NCI-H345 treated with DMSO at 0.1 percent for 48 hours (cell line): ENCODE measurements at regions not wholly inside any gene's neighbourhood (a gene's known extent, or its start where the extent isn't known, plus 50 kb on each side); places are given as distances from the start of the nearest gene placed in this dataset.

ENCODE experiments used
- DNase-seq: peaks from one replicate; lab custom pipeline; 2025; ENCODE audit not compliant: unreplicated experiment; lab: John Stamatoyannopoulos, UW

DNA sequence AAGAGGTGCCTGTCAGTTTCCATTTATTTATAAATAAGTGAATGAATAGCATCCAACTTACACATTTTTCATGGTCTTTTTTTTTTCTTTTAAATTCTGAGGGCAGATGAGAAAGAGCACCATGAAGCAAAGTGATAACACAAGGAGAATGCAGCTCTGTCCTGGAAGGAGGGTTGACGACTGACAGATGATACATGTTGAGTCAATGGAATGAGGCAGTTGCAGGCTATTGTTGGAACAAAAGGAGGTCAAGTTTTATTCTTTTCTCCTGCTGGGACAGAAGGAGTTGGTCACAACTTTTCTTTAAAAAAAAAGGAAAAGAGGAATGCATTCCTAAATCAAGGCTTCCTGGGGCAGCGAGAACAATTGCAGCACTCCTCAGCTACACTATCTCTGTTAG lies 119.9 kb upstream of the PLEKHG7 start:
- DNase-seq: no peak

DNA sequence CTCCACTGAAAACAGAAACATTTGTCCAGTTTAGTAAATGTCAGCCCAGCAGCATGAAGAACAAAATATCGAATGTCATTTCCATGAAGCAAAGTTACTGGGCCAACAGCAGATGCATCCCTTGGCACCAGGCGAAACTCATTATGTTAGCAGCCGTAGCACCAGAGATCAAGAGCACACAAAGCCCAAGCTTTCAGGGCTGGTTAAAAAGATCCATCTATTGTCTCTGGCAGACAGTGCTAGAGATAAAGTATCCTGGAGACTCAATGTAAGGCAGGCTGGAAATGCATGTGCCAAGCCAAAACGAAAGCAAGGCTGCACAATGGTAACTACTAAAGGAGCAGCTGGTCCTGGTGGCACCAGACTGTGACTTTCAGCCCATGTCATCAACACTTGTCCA lies 120.3 kb upstream of the PLEKHG7 start:
- DNase-seq: peak; percentile 82

DNA sequence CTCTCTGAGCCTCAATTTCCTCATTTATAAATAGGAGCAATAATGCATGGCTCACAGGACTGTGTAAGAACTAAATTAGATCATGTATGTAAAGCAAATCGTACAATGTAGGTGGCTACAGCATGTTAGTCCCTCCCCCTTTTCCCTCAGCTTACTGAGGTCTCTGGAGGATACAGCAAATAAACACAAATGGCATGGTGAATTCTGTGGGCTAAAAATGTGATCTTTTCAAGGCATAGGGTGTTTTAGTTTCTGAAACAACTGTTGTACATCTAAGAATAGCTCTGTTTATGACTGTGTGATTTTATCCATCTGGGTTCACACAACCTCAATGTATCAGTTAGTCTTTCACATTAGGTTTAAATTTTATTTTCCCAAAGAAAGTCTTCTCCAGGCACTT lies 121.2 kb upstream of the PLEKHG7 start:
- DNase-seq: no peak

DNA sequence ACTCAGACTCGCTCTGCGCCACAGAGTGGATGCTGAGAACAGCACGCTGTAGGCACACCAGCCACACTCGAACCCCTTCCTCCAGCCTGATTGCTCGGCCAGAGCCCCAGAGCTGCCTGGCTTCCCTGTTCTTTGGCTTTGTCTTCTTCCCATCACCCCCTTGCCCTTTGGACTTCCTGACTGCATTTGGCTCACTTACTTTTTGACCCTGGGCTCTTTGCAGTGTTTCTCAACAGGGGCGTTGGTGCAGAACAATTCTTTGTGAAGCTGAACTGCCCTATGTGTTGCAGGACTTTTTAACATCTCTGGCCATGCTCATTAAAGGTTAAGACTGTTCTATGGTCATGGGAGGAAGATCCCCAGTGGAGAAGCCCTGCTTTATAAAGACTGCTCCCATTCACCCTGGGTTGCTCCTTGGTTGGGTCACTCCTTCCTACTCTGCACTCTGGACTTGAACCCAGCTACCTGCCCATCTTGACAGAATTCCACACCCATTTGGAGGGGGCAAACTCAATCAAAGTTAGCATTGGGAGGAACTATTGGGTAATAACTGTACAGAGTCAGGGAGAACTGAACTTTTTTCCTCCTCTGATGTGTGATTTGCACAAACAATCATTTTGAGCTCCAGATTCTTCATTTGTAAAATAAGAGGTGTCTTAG lies 127.7 kb upstream of the PLEKHG7 start:
- DNase-seq: no peak

DNA sequence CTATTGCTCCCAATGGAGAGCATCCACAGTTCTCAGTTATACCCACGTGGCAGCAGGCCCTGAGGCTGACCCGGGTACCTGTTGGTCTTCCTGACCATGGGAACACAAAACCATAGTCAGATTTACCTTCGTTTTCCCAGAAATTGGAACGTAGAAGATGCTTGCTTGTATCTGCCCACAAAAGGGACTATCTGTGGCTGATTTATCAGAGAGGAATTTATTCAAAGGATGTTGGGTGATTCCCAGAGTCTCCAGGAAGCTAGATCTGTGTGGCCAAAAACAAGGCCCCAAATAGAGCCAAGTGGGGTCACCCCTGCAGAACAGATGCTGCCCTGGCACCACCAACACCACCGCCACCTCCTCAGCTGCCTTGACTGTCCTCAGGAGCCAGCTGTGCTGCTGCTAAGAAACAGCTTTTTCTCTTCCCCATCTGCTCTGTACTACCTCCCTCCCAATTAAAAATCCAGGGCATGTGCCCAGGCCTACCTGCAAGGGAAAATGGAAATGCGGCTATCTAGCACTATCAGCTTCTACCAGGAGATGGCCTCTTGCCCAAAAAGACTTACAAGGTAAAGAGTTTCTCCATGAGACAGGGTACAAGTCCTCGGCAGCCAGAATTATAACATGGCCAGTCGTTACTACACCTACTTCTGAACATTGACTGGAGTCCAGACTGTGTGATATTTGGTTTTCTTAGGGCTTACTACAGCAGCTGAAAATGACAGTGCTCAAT lies 128.6 kb upstream of the PLEKHG7 start:
- no peak for DNase-seq

DNA sequence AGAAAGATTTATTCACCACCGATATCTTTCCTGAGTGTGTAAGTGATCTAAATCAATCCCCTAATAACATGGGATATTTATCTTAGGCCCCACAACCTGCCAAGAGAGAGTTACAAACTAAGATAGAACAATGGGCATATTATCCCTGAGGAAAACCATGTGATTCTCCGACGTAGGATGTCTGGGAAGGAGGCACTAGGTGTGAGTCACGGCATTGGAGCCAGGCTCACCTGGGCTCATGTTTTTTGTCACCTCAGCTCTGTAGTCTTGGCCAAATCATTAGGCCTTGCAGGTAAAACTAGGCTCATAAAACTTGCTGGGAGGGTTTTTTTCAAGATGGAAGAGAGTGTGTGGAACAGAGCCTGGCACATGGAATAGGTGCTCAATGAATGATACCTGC lies 129.7 kb upstream of the PLEKHG7 start:
- DNase-seq: no peak

DNA sequence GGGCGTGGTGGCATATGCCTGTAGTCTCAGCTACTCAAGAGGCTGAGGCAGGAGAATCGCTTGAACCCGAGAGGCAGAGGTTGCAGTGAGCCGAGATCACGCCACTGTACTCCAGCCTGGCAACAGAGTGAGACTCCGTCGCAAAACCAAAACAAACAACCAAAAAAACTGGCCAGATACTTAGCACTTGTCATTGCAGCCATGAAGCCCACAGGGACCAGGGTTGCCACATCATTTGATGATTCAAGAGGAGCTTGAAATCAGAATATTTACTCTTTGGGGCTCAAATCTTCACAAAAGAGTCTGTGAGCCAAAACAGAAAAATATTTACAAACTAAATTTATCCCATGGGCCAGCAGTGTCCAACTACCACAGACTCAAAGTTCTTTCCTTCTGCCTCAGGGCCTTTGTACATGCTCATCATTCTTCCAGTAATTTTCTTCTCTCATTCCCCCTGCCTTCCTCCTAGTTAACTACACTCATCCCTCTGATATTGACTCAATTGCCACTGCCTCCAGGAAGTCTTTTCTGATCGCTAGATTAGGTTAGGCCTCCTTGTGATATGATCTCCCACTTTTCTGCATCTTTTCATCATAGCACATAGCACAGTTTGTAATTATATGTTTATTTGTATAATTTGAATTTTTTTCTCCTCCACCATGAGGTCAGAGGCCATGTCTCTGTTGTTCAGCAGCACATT lies 130.8 kb upstream of the PLEKHG7 start:
- no peak for DNase-seq

DNA sequence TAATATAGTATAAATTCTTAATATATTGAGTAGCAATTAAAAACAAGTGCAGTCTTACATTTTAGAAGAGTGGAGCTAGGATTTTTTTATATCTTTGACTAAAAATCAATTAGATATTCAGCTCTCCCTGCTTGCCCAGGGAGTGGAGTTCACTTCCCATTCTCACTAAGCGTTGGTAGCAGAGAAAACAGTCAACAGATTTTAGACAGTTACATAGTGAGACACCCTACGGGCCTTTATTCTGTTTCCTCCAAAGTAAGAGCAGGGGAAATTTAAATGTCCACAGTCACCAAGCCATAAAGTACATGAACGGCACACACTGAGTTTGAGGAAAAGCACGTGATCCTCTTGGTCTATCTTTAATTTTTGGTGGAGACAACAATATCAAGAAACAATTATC lies 131.6 kb upstream of the PLEKHG7 start:
- DNase-seq: no peak

DNA sequence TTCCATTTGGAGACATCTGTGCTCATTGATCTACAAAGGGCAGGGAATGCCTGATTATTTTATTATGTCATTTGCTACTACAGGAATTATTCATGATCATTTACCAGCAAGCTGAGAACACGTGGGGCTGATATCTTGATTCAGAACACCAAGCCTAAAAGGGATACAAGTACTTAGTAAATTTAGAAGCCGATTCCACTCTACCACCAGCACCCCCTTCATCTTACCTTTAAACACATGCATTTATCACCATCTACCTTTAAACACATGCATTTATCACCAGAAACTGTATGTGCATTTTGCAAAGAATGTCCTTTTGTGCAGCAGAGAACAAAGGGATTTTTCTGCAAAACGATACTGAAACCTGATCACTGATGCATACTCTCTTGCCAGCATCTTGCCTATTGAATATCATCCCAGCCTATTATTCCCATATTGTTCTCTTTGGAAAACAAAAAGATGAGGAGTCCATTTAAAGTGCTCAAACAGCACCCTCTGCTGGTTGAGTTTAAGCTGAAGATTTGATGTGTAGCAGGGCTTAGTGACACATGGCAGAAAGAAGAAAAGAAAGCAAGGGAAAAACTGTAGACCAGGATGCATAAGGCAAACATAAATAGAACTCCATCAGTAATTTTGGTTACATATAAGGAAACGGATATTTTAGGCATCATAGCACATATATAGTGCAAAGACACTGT lies 132.6 kb upstream of the PLEKHG7 start:
- DNase-seq: peak; percentile 78

DNA sequence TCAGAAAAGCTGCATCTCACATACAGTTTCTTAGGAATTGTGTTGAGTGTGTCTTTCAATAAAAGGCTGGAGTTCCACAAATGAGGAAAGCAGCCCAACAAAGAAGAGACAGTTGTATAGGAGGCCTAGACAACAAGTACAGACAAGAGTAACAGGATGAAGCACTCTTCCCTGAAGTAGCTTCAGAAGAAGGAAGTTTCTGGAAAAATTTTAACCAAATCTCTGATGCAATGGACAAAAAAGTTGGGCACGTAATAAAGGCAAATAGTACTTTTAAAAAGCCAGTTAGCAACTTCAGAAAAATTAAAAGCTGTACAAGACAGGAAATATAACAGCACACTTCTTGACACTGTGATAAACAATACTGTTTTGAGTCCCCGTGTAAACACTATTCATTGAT lies 134.1 kb upstream of the PLEKHG7 start:
- no peak for DNase-seq

DNA sequence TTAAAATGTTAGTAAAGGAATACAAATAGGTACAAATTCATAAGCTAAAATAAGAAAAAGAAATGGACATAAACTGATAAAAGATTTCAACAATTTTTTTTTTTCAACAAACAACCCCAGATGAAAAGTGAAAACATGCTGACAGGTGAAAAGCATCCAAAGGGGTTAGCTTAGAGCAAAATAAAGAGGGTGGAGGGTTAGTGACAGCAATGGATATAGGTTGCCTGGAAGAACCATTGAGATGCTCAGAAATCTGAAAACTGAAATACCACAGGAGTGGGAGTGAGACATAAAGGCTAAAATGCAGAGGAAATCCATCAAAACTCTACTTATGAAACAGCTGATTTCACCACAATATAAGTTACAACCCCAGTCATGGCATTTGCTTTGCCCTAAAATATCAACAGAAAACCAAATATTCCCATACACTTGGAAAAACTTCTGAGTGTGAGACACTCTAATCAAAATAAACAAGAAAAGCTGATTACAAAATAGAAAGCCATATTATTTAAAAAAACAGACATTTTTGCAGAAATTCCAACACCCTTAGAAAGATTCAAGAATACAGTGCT lies 136.3 kb upstream of the PLEKHG7 start:
- DNase-seq: no peak

DNA sequence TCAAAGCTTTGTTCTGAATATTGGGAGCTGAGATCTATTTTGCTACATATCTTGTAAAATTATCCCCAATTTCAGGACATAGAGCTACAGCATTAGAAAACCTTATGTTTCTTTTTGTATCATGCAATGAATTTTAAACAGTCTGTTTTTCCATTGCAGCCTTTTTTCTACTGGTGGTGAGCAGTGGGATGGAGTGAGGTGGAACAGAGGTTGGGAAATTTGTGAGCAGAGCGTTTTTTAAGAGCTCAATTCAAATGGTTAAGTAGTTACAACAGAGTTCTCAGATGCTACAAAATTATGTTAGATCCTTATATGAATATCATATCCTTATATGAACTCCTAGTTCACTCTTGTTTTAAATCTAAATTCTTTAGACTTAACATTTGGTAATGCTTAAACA lies 139.0 kb upstream of the PLEKHG7 start:
- no peak for DNase-seq

DNA sequence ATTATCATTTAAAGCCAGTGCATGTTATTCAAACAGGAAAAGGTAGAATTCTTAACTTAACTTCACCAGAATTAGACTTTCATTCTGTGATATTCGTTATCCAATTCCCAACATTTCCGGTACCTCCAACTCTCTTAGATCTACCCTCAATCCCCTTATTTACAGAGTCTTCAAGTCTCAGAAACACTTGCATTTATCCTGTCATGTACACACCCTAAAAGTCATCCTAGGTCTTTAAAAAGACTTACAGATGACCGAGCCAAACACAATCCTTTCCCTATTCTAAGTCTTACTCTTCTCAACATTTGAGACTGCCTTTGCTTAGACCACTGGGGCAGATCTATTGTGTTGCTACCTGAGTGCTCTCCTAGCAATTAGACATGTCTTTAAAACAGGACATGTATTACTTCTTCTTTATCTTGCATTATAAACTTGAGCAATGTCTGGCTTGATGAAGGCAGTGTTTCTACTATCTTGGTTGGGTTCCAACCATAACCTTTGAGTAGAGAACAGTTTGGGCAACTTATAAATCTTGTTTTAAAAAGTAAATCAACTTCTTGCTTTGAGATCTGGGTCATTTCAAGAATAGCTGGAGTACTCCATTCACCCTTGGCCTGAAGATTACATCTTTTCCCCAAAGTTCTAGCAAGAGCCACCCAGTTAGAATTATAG lies 140.6 kb upstream of the PLEKHG7 start:
- no peak for DNase-seq

DNA sequence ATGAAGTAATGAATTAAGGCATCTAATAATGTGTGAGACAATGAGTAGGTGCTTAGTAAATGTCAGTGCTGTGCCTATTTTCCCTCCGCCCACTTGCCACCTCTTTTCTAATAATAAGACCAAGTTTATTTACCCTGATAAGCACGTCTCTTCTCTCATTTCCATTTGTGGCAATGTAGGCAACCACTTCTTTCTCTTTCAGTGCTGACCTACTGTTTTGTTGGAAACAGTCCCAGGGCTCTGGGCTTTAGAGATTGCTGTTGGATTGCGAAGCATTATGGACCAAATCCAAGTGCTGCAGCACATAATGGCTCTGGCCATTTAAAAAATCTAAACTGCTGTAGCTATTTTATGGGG lies 141.3 kb upstream of the PLEKHG7 start:
- DNase-seq: peak; percentile 10

DNA sequence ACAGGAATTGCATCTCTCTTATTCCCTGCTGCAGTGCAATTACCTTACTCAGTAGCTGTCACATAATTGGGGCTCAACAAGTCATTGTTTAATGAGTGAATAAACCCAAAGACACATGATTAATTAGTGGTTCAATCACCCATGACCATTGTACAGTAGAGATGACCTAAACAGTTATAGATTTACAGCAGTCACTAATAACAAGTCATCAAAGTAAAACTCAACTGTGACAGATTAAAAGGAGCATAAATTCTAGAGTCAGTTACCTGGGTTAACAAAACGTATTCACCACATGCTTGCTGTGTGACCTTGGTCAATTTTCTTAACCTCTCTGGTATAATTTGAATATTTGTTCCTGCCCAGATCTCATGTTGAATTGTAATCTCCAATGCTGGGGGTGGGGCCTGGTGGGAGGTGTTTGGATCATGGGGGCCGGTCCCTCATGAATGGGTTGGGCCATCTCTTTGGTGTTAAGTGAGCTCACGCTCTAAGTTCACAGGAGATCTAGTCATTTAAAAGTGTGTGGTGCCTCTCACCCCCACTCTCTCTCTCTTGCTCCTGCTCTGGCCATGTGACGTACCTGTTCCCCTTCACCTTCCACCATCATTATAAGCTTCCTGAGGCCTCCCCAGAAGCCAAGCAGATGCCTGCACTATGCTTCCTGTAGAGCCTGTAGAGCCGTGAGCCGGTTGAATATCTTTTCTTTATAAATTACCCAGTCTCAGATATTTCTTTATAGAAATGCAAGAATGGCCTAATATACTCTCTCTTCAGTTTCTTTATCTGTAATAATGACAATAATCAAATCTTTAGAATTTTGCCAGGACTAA lies 141.9 kb upstream of the PLEKHG7 start:
- DNase-seq: no peak

DNA sequence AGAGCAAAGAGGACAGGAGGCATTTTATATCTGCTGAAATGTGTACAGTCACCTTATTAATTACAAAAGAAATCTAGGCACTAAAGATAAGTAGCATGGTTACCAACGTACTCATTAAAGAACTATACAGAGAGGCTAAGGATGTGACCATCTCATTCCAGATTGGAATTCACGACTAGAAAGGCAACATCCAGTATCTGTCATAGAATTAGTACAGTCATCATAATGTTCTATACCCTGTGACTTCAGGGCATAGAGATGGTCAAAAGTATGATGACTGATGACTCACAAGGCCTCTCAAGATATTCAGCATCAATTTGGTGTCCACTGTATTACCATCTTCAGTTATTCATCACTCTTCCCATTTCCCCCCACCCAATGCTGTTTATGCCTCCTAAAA lies 144.0 kb upstream of the PLEKHG7 start:
- no peak for DNase-seq

DNA sequence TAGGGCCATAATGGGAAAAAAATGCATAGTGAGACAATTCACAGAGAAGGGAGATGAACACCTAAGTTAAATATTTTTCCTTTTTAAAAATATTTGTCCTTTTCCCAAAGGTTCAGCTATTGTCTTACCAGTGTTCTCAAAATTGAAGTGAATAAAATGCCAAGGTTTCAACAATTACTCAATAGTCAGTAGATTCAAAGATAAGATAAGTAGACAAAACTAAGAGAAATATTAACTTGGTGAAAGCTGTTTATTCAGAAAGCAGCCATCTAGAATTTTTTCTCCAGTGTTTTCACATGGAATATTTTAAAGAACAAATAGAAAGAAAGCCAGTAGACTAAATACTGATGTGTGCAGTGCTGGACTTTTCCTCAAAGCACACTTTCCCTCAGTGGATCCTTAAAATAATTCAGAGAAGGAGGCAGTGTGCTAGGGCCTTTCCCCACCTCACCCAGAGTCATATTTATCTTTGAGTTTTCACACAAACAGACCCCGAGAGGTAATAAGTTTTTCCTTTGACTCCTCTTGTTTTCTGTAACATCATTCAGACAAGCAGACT lies 144.5 kb upstream of the PLEKHG7 start:
- DNase-seq: no peak

DNA sequence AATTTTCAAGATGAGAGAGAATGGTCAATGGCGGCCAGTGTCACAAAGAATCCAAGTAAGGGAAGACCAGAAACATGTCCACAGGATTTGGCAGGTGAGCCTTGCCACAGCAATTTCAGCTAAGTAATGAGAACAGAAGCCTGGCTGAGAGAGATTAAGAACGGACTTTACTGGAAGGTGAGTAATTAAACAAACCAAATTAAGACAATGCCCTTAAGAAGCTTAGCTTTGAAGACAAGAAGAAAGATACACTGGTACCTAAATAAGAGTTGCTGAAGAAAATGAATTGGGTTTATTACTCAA lies 145.4 kb upstream of the PLEKHG7 start:
- DNase-seq: no peak

DNA sequence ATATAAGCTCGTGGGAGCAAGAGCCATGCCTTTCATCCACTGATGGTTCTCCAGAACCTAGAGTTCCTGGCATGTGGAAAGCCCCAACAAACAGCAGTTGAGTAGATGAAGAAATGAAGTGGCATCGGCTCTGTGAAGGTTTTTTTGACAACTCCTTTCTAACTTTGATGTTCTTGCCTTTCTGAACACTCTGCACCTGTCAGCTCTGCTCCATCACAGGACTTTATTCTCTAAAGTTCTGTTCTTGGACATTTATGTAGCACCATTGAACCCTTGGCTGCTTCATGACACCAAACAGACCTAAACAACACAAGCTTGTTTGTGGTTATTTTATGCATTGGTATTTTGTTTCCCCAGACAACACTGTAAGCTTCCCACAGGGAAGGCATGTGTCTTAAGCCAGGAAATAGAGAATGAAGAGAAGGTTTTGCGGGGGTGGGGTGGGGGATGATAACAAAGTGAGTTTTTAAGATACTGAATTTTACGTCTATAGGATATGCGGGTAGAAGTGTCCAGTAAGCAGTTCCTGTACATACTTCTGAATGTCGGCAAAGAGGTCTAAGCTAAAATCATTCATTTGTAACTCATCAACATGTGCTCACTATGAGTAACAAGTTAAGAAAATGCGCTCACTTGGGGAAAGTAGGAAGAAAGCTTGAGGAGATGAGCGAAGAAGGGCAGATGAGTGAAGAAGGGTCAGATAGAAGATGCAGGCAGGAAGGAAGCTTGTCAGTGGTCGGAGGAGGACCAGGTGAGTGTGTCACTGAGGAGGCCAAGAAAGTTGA lies 146.0 kb upstream of the PLEKHG7 start:
- no peak for DNase-seq
